Panc1 (cell line): ENCODE measurements at regions not wholly inside any gene's neighbourhood (a gene's known extent, or its start where the extent isn't known, plus 50 kb on each side); places are given as distances from the start of the nearest gene placed in this dataset.
"Not testable (repeated sequence)": the region's sequence is repeated elsewhere in the genome, so short reads cannot be mapped to it uniquely, and the experiment has no call there.

Source experiments
- ATAC-seq: fragments of 200-7000 bp; cut with Tn5 transposase; 2 replicates; pipeline ENCODE4 v1.9.1; 2020; ENCODE audit warnings: mild to moderate bottlenecking, moderate library complexity
- BruUV-seq: library from RNA; stranded (reverse); fragments of 400-500 nt; replicated peaks from 2 replicates; lab custom pipeline; 2021; lab: Mats Ljungman, UMichigan
- CTCF ChIA-PET: fragments of 300-600 bp; sonication (Branson Sonifier 250); formaldehyde crosslinking; loops from one replicate; lab custom pipeline; 2022; ENCODE audit warnings: antibody characterized with exemption; lab: Charles Lee
- POLR2A ChIA-PET: fragments of 300-600 bp; sonication (Branson Sonifier 250); formaldehyde crosslinking; loops from one replicate; lab custom pipeline; 2022; ENCODE audit warnings: antibody characterized with exemption; lab: Charles Lee
- DNase-seq: peaks from one replicate; pipeline ENCODE4 v3.0.0-alpha.2; 2010; ENCODE audit warnings: low read depth, low spot score
- H3K27ac ChIP-seq: 2 replicates; pipeline ENCODE4 v1.5.1; 2011; ENCODE audit warnings: mild to moderate bottlenecking, low read length, inconsistent platforms
- H3K27me3 ChIP-seq: fragments of 200-500 bp; sonication (Bioruptor generic); 2 replicates; pipeline ENCODE4 v1.6.0; 2014; ENCODE audit warnings: low read length, inconsistent platforms; ENCODE audit not compliant: control insufficient read depth, insufficient read depth
- H3K36me3 ChIP-seq: fragments of 200-500 bp; sonication (Bioruptor generic); 2 replicates; pipeline ENCODE4 v1.5.1; 2014; ENCODE audit warnings: inconsistent platforms, mild to moderate bottlenecking, low read length, moderate library complexity; ENCODE audit not compliant: control insufficient read depth, insufficient read depth
- H3K4me1 ChIP-seq: 2 replicates; pipeline ENCODE4 v1.5.1; 2011; ENCODE audit warnings: inconsistent platforms, mild to moderate bottlenecking, low read length, moderate library complexity; ENCODE audit not compliant: control insufficient read depth, insufficient read depth
- H3K4me3 ChIP-seq, 2 experiments: 2 replicates each; pipeline ENCODE4 v1.5.1; 2011 to 2012; ENCODE audit warnings: low read depth in 2 of 2, low read length in 2 of 2, mild to moderate bottlenecking in 2 of 2, inconsistent platforms in 1 of 2, moderate library complexity in 1 of 2
- H3K9me3 ChIP-seq: fragments of 200-500 bp; sonication (Bioruptor generic); 2 replicates; pipeline ENCODE4 v1.5.1; 2014; ENCODE audit warnings: low read depth, mild to moderate bottlenecking, inconsistent platforms, low read length, moderate library complexity; ENCODE audit not compliant: control insufficient read depth, insufficient read depth
- POLR2AphosphoS5 ChIP-seq: IDR thresholded peaks from 2 replicates; pipeline ENCODE4 v1.6.1; 2012; ENCODE audit warnings: mild to moderate bottlenecking, low read depth, low read length, moderate library complexity
- SIN3A ChIP-seq: IDR thresholded peaks from 2 replicates; pipeline ENCODE4 v1.6.1; 2012; ENCODE audit warnings: low read depth, mild to moderate bottlenecking, low read length, moderate library complexity, borderline replicate concordance; ENCODE audit not compliant: insufficient read depth
- TCF7L2 ChIP-seq: IDR thresholded peaks from 2 replicates; pipeline ENCODE4 v1.6.1; 2011; ENCODE audit warnings: mild to moderate bottlenecking, low read depth, low read length, inconsistent platforms
- in situ Hi-C: cut with HindIII; loops from 2 replicates; pipeline ENCODE4 v1.10.0; 2016; ENCODE audit warnings: low sequenced_read_pairs, low pct_unique_long_range_greater_than_20kb
- intact Hi-C: fragments of 100-400 bp; cut with micrococcal nuclease; formaldehyde crosslinking; loops from one replicate; pipeline ENCODE4 v1.10.0; 2022; ENCODE audit not compliant: unreplicated experiment
- TF ChIP-seq, protein P1 (sequence below), 2 experiments: IDR thresholded peaks; 2 replicates each; pipeline ENCODE4 v1.6.1; 2011 to 2012; ENCODE audit warnings: low read depth in 2 of 2, control low read depth in 1 of 2, low read length in 1 of 2, mild to moderate bottlenecking in 1 of 2, moderate library complexity in 1 of 2; ENCODE audit not compliant: insufficient read depth in 1 of 2
- TF ChIP-seq, protein P2 (sequence below): fragments of 450-650 bp; IDR thresholded peaks from 2 replicates; pipeline ENCODE4 v1.5.1; 2017; ENCODE audit warnings: mild to moderate bottlenecking

DNA sequence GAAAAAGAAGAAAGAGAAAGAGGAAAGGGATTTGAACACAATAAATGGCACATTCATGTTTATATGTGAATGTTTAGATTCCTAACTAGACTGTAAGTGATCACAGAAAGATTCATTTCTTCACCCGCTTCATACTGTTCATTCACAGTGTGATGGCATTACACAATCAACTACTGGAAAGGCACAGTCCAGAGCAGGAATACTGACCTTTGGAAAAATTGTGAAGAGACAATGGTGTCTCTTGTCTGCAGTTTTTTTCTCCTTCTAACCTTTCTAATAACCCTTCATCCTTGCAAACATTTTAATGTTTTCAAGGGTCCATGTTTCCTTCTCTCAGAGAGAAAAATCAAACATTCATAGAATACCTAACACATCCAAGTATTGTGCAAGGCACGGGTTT is 180.9 kb upstream of the SOX14 start:
- Histone ChIP-seq H3K27ac (no peak overlapping the region), H3K27me3 (no peaks in the 10 kb centered on the region), H3K4me1 (no peaks in the 10 kb centered on the region), H3K9me3 (no peaks in the 10 kb centered on the region), H3K36me3 (no peaks in the 10 kb centered on the region), H3K4me3 (no peak overlapping the region)
- intact Hi-C loops, result no loop called here
- CTCF ChIA-PET, result no interaction called here
- no peak for DNase-seq
- ATAC-seq, result no peak
- BruUV-seq, result no TSS peak
- TF ChIP-seq POLR2AphosphoS5 (no peak), SIN3A (no peak), TCF7L2 (no peak)
- TF ChIP-seq, protein P1, sequence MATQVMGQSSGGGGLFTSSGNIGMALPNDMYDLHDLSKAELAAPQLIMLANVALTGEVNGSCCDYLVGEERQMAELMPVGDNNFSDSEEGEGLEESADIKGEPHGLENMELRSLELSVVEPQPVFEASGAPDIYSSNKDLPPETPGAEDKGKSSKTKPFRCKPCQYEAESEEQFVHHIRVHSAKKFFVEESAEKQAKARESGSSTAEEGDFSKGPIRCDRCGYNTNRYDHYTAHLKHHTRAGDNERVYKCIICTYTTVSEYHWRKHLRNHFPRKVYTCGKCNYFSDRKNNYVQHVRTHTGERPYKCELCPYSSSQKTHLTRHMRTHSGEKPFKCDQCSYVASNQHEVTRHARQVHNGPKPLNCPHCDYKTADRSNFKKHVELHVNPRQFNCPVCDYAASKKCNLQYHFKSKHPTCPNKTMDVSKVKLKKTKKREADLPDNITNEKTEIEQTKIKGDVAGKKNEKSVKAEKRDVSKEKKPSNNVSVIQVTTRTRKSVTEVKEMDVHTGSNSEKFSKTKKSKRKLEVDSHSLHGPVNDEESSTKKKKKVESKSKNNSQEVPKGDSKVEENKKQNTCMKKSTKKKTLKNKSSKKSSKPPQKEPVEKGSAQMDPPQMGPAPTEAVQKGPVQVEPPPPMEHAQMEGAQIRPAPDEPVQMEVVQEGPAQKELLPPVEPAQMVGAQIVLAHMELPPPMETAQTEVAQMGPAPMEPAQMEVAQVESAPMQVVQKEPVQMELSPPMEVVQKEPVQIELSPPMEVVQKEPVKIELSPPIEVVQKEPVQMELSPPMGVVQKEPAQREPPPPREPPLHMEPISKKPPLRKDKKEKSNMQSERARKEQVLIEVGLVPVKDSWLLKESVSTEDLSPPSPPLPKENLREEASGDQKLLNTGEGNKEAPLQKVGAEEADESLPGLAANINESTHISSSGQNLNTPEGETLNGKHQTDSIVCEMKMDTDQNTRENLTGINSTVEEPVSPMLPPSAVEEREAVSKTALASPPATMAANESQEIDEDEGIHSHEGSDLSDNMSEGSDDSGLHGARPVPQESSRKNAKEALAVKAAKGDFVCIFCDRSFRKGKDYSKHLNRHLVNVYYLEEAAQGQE (IDR thresholded peaks at IDR 0.05; ENCODE audit: insufficient read depth in 1 of 2, low read depth in 2 of 2, low read length in 1 of 2), result no peak
- TF ChIP-seq, protein P2, sequence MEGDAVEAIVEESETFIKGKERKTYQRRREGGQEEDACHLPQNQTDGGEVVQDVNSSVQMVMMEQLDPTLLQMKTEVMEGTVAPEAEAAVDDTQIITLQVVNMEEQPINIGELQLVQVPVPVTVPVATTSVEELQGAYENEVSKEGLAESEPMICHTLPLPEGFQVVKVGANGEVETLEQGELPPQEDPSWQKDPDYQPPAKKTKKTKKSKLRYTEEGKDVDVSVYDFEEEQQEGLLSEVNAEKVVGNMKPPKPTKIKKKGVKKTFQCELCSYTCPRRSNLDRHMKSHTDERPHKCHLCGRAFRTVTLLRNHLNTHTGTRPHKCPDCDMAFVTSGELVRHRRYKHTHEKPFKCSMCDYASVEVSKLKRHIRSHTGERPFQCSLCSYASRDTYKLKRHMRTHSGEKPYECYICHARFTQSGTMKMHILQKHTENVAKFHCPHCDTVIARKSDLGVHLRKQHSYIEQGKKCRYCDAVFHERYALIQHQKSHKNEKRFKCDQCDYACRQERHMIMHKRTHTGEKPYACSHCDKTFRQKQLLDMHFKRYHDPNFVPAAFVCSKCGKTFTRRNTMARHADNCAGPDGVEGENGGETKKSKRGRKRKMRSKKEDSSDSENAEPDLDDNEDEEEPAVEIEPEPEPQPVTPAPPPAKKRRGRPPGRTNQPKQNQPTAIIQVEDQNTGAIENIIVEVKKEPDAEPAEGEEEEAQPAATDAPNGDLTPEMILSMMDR, result no peak
- POLR2A ChIA-PET, result no interaction called here
- in situ Hi-C loops, result no loop called here

DNA sequence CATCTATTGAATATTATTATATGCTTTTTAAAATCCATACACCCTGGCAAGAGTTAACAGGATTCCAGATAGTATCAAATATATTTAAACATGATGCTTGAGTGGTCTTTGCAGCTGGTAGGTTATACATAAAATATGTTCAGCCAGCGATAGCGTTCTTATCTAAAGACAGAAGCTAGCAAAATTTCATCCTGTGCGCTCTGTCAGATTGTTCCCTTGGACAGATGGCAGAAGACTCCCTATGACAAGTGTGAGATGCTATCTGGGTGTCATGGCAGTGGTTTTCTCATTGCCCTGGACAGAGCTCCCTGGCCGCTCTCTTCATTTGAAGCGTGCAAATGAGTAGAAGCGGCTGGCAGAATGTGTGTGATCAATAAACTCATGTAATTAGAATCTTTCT is 175.2 kb upstream of the SOX14 start:
- ATAC-seq (no peak), DNase-seq (no peak)
- Histone ChIP-seq H3K36me3 (no peaks in the 10 kb centered on the region), H3K4me1 (no peaks in the 10 kb centered on the region), H3K4me3 (no peak overlapping the region), H3K9me3 (no peaks in the 10 kb centered on the region), H3K27ac (no peak overlapping the region), H3K27me3 (no peaks in the 10 kb centered on the region)
- ChIA-PET POLR2A (no interaction called here), CTCF (no interaction called here)
- intact Hi-C loops (no loop called here), in situ Hi-C loops (no loop called here)
- TF ChIP-seq SIN3A (no peak), POLR2AphosphoS5 (no peak), TCF7L2 (no peak)
- TF ChIP-seq, protein P2, result no peak
- TF ChIP-seq, protein P1 (IDR thresholded peaks at IDR 0.05; ENCODE audit: insufficient read depth in 1 of 2, low read depth in 2 of 2, low read length in 1 of 2), result no peak
- no TSS peak for BruUV-seq

DNA sequence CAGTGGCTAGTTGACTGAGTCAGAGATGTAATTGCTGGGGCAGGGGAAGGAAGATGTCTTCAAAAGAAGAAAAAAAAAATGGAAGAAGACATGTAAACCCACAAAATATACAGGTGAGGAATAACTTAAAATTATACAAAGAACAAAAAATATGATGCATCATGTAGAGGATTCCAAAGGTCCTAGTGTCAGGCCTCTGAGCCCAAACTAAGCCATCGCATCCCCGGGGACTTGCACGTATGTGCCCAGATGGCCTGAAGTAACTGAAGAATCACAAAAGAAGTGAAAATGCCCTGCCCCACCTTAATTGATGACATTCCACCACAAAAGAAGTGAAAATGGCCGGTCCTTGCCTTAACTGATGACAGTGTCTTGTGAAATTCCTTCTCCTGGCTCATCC is 168.7 kb upstream of the SOX14 start:
- H3K36me3 ChIP-seq, intact Hi-C loops, H3K4me1 ChIP-seq, BruUV-seq, H3K27ac ChIP-seq, H3K4me3 ChIP-seq, H3K9me3 ChIP-seq, in situ Hi-C loops, CTCF ChIA-PET, ATAC-seq, H3K27me3 ChIP-seq, DNase-seq, POLR2A ChIA-PET: not testable (repeated sequence)
